Gastrocnemius medialis (tissue), 4 donors: ENCODE measurements at regions not wholly inside any gene's neighbourhood (a gene's known extent, or its start where the extent isn't known, plus 50 kb on each side); places are given as distances from the start of the nearest gene placed in this dataset.

Source experiments
- ATAC-seq, 2 donors: fragments of 150-250 bp; one replicate each; pipeline ENCODE4 v1.9.1; 2016
- DNase-seq, 2 donors: peaks; one replicate each; pipeline ENCODE4 v3.0.0-alpha.2; 2019
- H3K27ac ChIP-seq, 4 donors: fragments of 200-600 bp; sonication (generic); 1 replicate in 1 of 4; 2 replicates in 3 of 4; pipeline ENCODE4 v1.5.1; 2016 to 2018; ENCODE audit warnings: mild to moderate bottlenecking in 2 of 4, moderate library complexity in 1 of 4
- H3K27me3 ChIP-seq, 3 donors: fragments of 200-600 bp; sonication (generic) in 2 of 3; 1 replicate in 1 of 3; 2 replicates in 2 of 3; pipeline versions ENCODE4 v1.5.1 to v1.6.0; 2016 to 2019; ENCODE audit warnings: mild to moderate bottlenecking in 1 of 3, moderate library complexity in 1 of 3
- H3K36me3 ChIP-seq, 2 donors: fragments of 200-600 bp; sonication (generic) in 1 of 2; one replicate each; pipeline ENCODE4 v1.5.1; 2017 to 2018
- H3K4me1 ChIP-seq, 2 donors: fragments of 200-600 bp; sonication (generic) in 1 of 2; one replicate each; pipeline ENCODE4 v1.5.1; 2016 to 2017; ENCODE audit warnings: mild to moderate bottlenecking in 2 of 2
- H3K4me3 ChIP-seq, 4 donors: fragments of 200-600 bp; sonication (generic) in 3 of 4; 1 replicate in 1 of 4; 2 replicates in 3 of 4; pipeline ENCODE4 v1.5.1; 2016 to 2019; ENCODE audit warnings: mild to moderate bottlenecking in 2 of 4
- H3K9me3 ChIP-seq, 3 donors: fragments of 200-600 bp; sonication (generic) in 2 of 3; 1 replicate in 1 of 3; 2 replicates in 2 of 3; pipeline ENCODE4 v1.5.1; 2016 to 2019
- POLR2A ChIP-seq, 2 donors: fragments of 450-650 bp; IDR thresholded peaks; one replicate each; pipeline ENCODE4 v1.6.1; 2017; ENCODE audit warnings: antibody characterized with exemption in 2 of 2, mild to moderate bottlenecking in 2 of 2, moderate library complexity in 2 of 2
- in situ Hi-C, 4 donors: fragments of 200-750 bp; cut with MboI; loops; one replicate each; pipeline versions ENCODE4 v1.15.0 to v1.8.0; 2017; ENCODE audit warnings: low sequenced_read_pairs in 4 of 4
- intact Hi-C: fragments of 100-400 bp; cut with DNase I; formaldehyde crosslinking; loops from one replicate; pipeline ENCODE4 v1.15.1; 2023; ENCODE audit warnings: low total_unique reads
- TF ChIP-seq, protein P1 (sequence below), 5 experiments: fragments of 450-650 bp in 3 of 5; fragments of 200-600 bp in 2 of 5; sonication (generic) in 2 of 5; IDR thresholded peaks in 4 of 5; conservative IDR thresholded peaks in 1 of 5; 1 replicate in 4 of 5; 2 replicates in 1 of 5; pipeline ENCODE4 v1.5.1; 2016 to 2019; ENCODE audit warnings: antibody characterized with exemption in 5 of 5, mild to moderate bottlenecking in 3 of 5, moderate library complexity in 3 of 5

- no peak for DNase-seq
- in situ Hi-C loops (no loop called here), intact Hi-C loops (no loop called here)
- no peaks in the 10 kb centered on the region for H3K9me3 ChIP-seq
- no peak overlapping the region for H3K27ac ChIP-seq
- ATAC-seq: no peak
- no peaks in the 10 kb centered on the region for H3K36me3 ChIP-seq
- H3K27me3 ChIP-seq: no peaks in the 10 kb centered on the region
- no peaks in the 10 kb centered on the region for H3K4me1 ChIP-seq
- H3K4me3 ChIP-seq: no peak overlapping the region
- TF ChIP-seq, protein P1, sequence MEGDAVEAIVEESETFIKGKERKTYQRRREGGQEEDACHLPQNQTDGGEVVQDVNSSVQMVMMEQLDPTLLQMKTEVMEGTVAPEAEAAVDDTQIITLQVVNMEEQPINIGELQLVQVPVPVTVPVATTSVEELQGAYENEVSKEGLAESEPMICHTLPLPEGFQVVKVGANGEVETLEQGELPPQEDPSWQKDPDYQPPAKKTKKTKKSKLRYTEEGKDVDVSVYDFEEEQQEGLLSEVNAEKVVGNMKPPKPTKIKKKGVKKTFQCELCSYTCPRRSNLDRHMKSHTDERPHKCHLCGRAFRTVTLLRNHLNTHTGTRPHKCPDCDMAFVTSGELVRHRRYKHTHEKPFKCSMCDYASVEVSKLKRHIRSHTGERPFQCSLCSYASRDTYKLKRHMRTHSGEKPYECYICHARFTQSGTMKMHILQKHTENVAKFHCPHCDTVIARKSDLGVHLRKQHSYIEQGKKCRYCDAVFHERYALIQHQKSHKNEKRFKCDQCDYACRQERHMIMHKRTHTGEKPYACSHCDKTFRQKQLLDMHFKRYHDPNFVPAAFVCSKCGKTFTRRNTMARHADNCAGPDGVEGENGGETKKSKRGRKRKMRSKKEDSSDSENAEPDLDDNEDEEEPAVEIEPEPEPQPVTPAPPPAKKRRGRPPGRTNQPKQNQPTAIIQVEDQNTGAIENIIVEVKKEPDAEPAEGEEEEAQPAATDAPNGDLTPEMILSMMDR (IDR thresholded peaks at IDR 0.05 in 4 of 5, conservative IDR thresholded peaks at IDR 0.05 in 1 of 5): no peak
- no peak for TF ChIP-seq POLR2A (IDR thresholded peaks at IDR 0.05)
Measured at GRCh38 chr10:63066606-63067005, 66.5 kb upstream of the NRBF2 start.

GRCh38 chr10:63064706-63065105 lies 68.4 kb upstream of the NRBF2 start:
- TF ChIP-seq, protein P1 (IDR thresholded peaks at IDR 0.05 in 4 of 5, conservative IDR thresholded peaks at IDR 0.05 in 1 of 5): no peak
- no peak overlapping the region for H3K27ac ChIP-seq
- H3K4me3 ChIP-seq: no peak overlapping the region
- H3K4me1 ChIP-seq: no peaks in the 10 kb centered on the region
- in situ Hi-C loops (no loop called here), intact Hi-C loops (no loop called here)
- DNase-seq (no peak), ATAC-seq (no peak)
- H3K9me3 ChIP-seq: no peaks in the 10 kb centered on the region
- no peaks in the 10 kb centered on the region for H3K36me3 ChIP-seq
- no peaks in the 10 kb centered on the region for H3K27me3 ChIP-seq

- H3K4me1 ChIP-seq: peaks cover 3 to 11% of the 10 kb centered on the region in 2 donors
- intact Hi-C loops: no loop called here
- H3K4me3 ChIP-seq: no peak overlapping the region
- H3K9me3 ChIP-seq: no peaks in the 10 kb centered on the region
- DNase-seq (no peak), ATAC-seq (no peak)
- no peak for TF ChIP-seq POLR2A (IDR thresholded peaks at IDR 0.05)
- TF ChIP-seq, protein P1 (IDR thresholded peaks at IDR 0.05 in 4 of 5, conservative IDR thresholded peaks at IDR 0.05 in 1 of 5): no peak
- H3K36me3 ChIP-seq: no peaks in the 10 kb centered on the region
- in situ Hi-C loops: no loop called here
- no peak overlapping the region for H3K27ac ChIP-seq
- no peaks in the 10 kb centered on the region for H3K27me3 ChIP-seq
Measured at GRCh38 chr10:63058236-63058635, 74.9 kb upstream of the NRBF2 start.

DNA sequence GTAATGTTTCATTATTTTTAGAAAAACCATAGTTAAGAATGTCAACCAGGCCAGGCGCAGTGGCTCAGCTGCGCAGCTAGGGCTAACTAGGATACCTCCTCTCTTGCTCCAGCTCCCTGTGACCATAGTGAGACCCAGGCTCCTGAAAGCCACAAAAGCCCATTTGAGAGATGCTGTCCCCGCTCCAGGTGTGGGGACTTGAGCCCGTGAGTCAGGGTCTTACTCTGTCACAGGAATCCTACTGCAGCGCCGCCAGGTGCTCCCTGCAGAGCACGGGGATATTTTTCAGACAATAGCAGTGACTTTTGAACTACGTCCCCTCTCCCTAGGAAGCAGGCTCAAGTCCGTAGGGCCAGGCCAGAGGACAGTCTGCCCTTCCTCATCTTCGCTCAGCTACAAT lies 75.6 kb upstream of the NRBF2 start:
- in situ Hi-C loops: no loop called here
- no peak for TF ChIP-seq POLR2A (IDR thresholded peaks at IDR 0.05)
- TF ChIP-seq, protein P1 (IDR thresholded peaks at IDR 0.05 in 4 of 5, conservative IDR thresholded peaks at IDR 0.05 in 1 of 5): no peak
- H3K27me3 ChIP-seq: no peaks in the 10 kb centered on the region
- no peaks in the 10 kb centered on the region for H3K36me3 ChIP-seq
- no peak overlapping the region for H3K4me3 ChIP-seq
- no peaks in the 10 kb centered on the region for H3K9me3 ChIP-seq
- DNase-seq (no peak), ATAC-seq (no peak)
- H3K4me1 ChIP-seq: peaks cover 3 to 11% of the 10 kb centered on the region in 2 donors
- H3K27ac ChIP-seq: no peak overlapping the region
- intact Hi-C loops: no loop called here

GRCh38 chr10:63055705-63056104 lies 77.4 kb upstream of the NRBF2 start:
- TF ChIP-seq, protein P1 (IDR thresholded peaks at IDR 0.05 in 4 of 5, conservative IDR thresholded peaks at IDR 0.05 in 1 of 5): no peak
- TF ChIP-seq POLR2A (IDR thresholded peaks at IDR 0.05): no peak
- Histone ChIP-seq H3K4me1 (peaks cover 3 to 11% of the 10 kb centered on the region in 2 donors), H3K9me3 (no peaks in the 10 kb centered on the region), H3K36me3 (no peaks in the 10 kb centered on the region), H3K27me3 (no peaks in the 10 kb centered on the region), H3K4me3 (no peak overlapping the region), H3K27ac (no peak overlapping the region)
- in situ Hi-C loops (no loop called here), intact Hi-C loops (no loop called here)
- no peak for DNase-seq
- ATAC-seq: no peak
